Ascending aorta (tissue), 2 donors: ENCODE measurements at regions not wholly inside any gene's neighbourhood (a gene's known extent, or its start where the extent isn't known, plus 50 kb on each side); places are given as distances from the start of the nearest gene placed in this dataset.

Source experiments
- DNase-seq, 2 donors: peaks; one replicate each; pipeline ENCODE4 v3.0.0-alpha.2; 2019; ENCODE audit warnings: low spot score in 2 of 2
- H3K27ac ChIP-seq, 2 donors: fragments of 200-600 bp; sonication (generic); one replicate each; pipeline ENCODE4 v1.5.1; 2016 to 2017; ENCODE audit warnings: mild to moderate bottlenecking in 1 of 2
- H3K27me3 ChIP-seq: fragments of 200-600 bp; sonication (generic); one replicate; pipeline ENCODE4 v1.5.1; 2017
- H3K36me3 ChIP-seq, 2 donors: fragments of 200-600 bp; sonication (generic); one replicate each; pipeline ENCODE4 v1.5.1; 2016
- H3K4me1 ChIP-seq, 2 donors: fragments of 200-600 bp; sonication (generic); one replicate each; pipeline ENCODE4 v1.5.1; 2016 to 2017; ENCODE audit warnings: mild to moderate bottlenecking in 1 of 2
- H3K4me3 ChIP-seq, 2 donors: fragments of 200-600 bp; sonication (generic); one replicate each; pipeline ENCODE4 v1.5.1; 2016 to 2017; ENCODE audit warnings: mild to moderate bottlenecking in 1 of 2
- H3K9me3 ChIP-seq, 2 donors: fragments of 200-600 bp; sonication (generic); one replicate each; pipeline ENCODE4 v1.5.1; 2016
- CTCF ChIP-seq, 3 experiments: fragments of 200-600 bp in 2 of 3; fragments of 450-650 bp in 1 of 3; sonication (generic) in 2 of 3; IDR thresholded peaks; one replicate each; pipeline ENCODE4 v1.5.1; 2016 to 2019; ENCODE audit warnings: antibody characterized with exemption in 3 of 3, mild to moderate bottlenecking in 1 of 3, moderate library complexity in 1 of 3
- intact Hi-C: fragments of 100-400 bp; cut with DNase I; formaldehyde crosslinking; loops from one replicate; pipeline ENCODE4 v1.15.1; 2023

GRCh38 chr13:21970918-21971317 lies 300.0 kb downstream of the FGF9 start:
- no peak overlapping the region for H3K4me3 ChIP-seq
- no peaks in the 10 kb centered on the region for H3K9me3 ChIP-seq
- H3K27ac ChIP-seq = no peak overlapping the region
- intact Hi-C loops = no loop called here
- no peak for DNase-seq
- H3K27me3 ChIP-seq = no peaks in the 10 kb centered on the region
- peaks cover 0 to 3% of the 10 kb centered on the region in 2 donors for H3K4me1 ChIP-seq
- H3K36me3 ChIP-seq = no peaks in the 10 kb centered on the region
- no peak for TF ChIP-seq CTCF (IDR thresholded peaks at IDR 0.05)

- Histone ChIP-seq H3K27me3 (no peaks in the 10 kb centered on the region), H3K36me3 (no peaks in the 10 kb centered on the region), H3K4me1 (peaks cover 0 to 3% of the 10 kb centered on the region in 2 donors), H3K9me3 (no peaks in the 10 kb centered on the region), H3K4me3 (no peak overlapping the region), H3K27ac (no peak overlapping the region)
- no peak for DNase-seq
- no peak for TF ChIP-seq CTCF (IDR thresholded peaks at IDR 0.05)
- intact Hi-C loops = no loop called here
These were observed 301.1 kb downstream of the FGF9 start for GRCh38 chr13:21971662-21972621.

- Histone ChIP-seq H3K36me3 (no peaks in the 10 kb centered on the region), H3K4me3 (no peak overlapping the region), H3K9me3 (no peaks in the 10 kb centered on the region), H3K27ac (no peak overlapping the region), H3K4me1 (peaks cover 0 to 3% of the 10 kb centered on the region in 2 donors), H3K27me3 (no peaks in the 10 kb centered on the region)
- DNase-seq = no peak
- intact Hi-C loops = no loop called here
- TF ChIP-seq CTCF (IDR thresholded peaks at IDR 0.05) = no peak
These were observed 302.7 kb downstream of the FGF9 start for GRCh38 chr13:21973437-21974125.

- H3K4me3 ChIP-seq = no peak overlapping the region
- intact Hi-C loops = no loop called here
- no peaks in the 10 kb centered on the region for H3K9me3 ChIP-seq
- H3K4me1 ChIP-seq = peaks cover 0 to 3% of the 10 kb centered on the region in 2 donors
- no peak for DNase-seq
- H3K27ac ChIP-seq = no peak overlapping the region
- no peaks in the 10 kb centered on the region for H3K27me3 ChIP-seq
- no peaks in the 10 kb centered on the region for H3K36me3 ChIP-seq
- no peak for TF ChIP-seq CTCF (IDR thresholded peaks at IDR 0.05)
These were observed 303.9 kb downstream of the FGF9 start for GRCh38 chr13:21974741-21975140.

- Histone ChIP-seq H3K27ac (no peak overlapping the region), H3K36me3 (no peaks in the 10 kb centered on the region), H3K27me3 (no peaks in the 10 kb centered on the region), H3K4me1 (peaks cover 0 to 3% of the 10 kb centered on the region in 2 donors), H3K9me3 (no peaks in the 10 kb centered on the region), H3K4me3 (no peak overlapping the region)
- intact Hi-C loops = no loop called here
- no peak for TF ChIP-seq CTCF (IDR thresholded peaks at IDR 0.05)
- no peak for DNase-seq
These were observed 305.3 kb downstream of the FGF9 start for GRCh38 chr13:21976159-21976558.
